WTC11 (cell line): ENCODE measurements at regions not wholly inside any gene's neighbourhood (a gene's known extent, or its start where the extent isn't known, plus 50 kb on each side); places are given as distances from the start of the nearest gene placed in this dataset.
A peak's percentile ranks its signal among the peaks of the same experiment; 100 is the strongest.

ENCODE experiments used
- ATAC-seq: fragments of 200-7000 bp; cut with Tn5 transposase; 2 replicates; pipeline ENCODE4 v1.10.0; 2021; ENCODE audit warnings: mild to moderate bottlenecking, moderate library complexity
- CTCF ChIA-PET: fragments of 300-600 bp; sonication (Branson Sonifier 250); formaldehyde crosslinking; loops from one replicate; lab custom pipeline; 2021; ENCODE audit warnings: antibody characterized with exemption; lab: Charles Lee
- POLR2A ChIA-PET: fragments of 350-600 bp; sonication (Branson Sonifier 250); formaldehyde crosslinking; loops from one replicate; lab custom pipeline; 2021; ENCODE audit warnings: antibody characterized with exemption; lab: Charles Lee
- DNase-seq: peaks from one replicate; pipeline ENCODE4 v3.0.0; 2021; ENCODE audit warnings: low spot score
- H3K27ac Mint-ChIP-seq: 2 replicates; pipeline ENCODE4 v1.8.0; 2021; ENCODE audit warnings: mixed read lengths
- H3K27me3 Mint-ChIP-seq: 2 replicates; pipeline ENCODE4 v1.8.0; 2021; ENCODE audit warnings: low read depth, mild to moderate bottlenecking, moderate library complexity, mixed read lengths
- H3K36me3 Mint-ChIP-seq: 2 replicates; pipeline ENCODE4 v1.8.0; 2021; ENCODE audit warnings: mixed read lengths
- H3K4me1 Mint-ChIP-seq: 2 replicates; pipeline ENCODE4 v1.8.0; 2022; ENCODE audit warnings: mixed read lengths
- H3K4me3 Mint-ChIP-seq: 2 replicates; pipeline ENCODE4 v1.8.0; 2021; ENCODE audit warnings: mild to moderate bottlenecking, moderate library complexity, mixed read lengths
- H3K9me3 Mint-ChIP-seq: 2 replicates; pipeline ENCODE4 v1.8.0; 2021; ENCODE audit warnings: mixed read lengths
- AR ChIP-seq: fragments of 250-450 bp; sonication (Bioruptor Pico); IDR thresholded peaks from 2 replicates; pipeline ENCODE4 v1.9.0; 2021; ENCODE audit warnings: mild to moderate bottlenecking
- CBFB ChIP-seq: sonication (generic); formaldehyde crosslinking; IDR thresholded peaks from 2 replicates; pipeline ENCODE4 v1.8.1; 2022; ENCODE audit warnings: mild to moderate bottlenecking, low read depth, missing genetic modification reagents
- ERG ChIP-seq: fragments of 250-450 bp; sonication (Bioruptor Pico); IDR thresholded peaks from 2 replicates; pipeline ENCODE4 v1.8.0; 2021; ENCODE audit warnings: mild to moderate bottlenecking
- FOXK1 ChIP-seq: sonication (generic); formaldehyde crosslinking; IDR thresholded peaks from 2 replicates; pipeline ENCODE4 v1.8.0; 2022; ENCODE audit warnings: mild to moderate bottlenecking, moderate library complexity, missing genetic modification reagents
- GABPB1 ChIP-seq: sonication (generic); formaldehyde crosslinking; IDR thresholded peaks from 2 replicates; pipeline ENCODE4 v1.8.1; 2023; ENCODE audit warnings: mild to moderate bottlenecking, missing genetic modification reagents
- HMGXB4 ChIP-seq: sonication (generic); formaldehyde crosslinking; IDR thresholded peaks from 2 replicates; pipeline ENCODE4 v1.8.1; 2023; ENCODE audit warnings: mild to moderate bottlenecking, moderate library complexity, missing genetic modification reagents
- IRF2 ChIP-seq: sonication (generic); formaldehyde crosslinking; IDR thresholded peaks from 2 replicates; pipeline ENCODE4 v1.8.0; 2022; ENCODE audit warnings: low read depth, missing genetic modification reagents, borderline replicate concordance
- MYBL2 ChIP-seq: sonication (generic); formaldehyde crosslinking; IDR thresholded peaks from 2 replicates; pipeline ENCODE4 v1.8.1; 2023; ENCODE audit warnings: mild to moderate bottlenecking, moderate library complexity, missing genetic modification reagents
- NR2C2 ChIP-seq: sonication (generic); formaldehyde crosslinking; IDR thresholded peaks from 2 replicates; pipeline ENCODE4 v1.8.0; 2022; ENCODE audit warnings: mild to moderate bottlenecking, missing genetic modification reagents
- NR3C1 ChIP-seq: sonication (generic); formaldehyde crosslinking; conservative IDR thresholded peaks from 2 replicates; pipeline ENCODE4 v1.8.1; 2023; ENCODE audit warnings: low read depth, mild to moderate bottlenecking, missing genetic modification reagents
- RORB ChIP-seq: fragments of 250-450 bp; sonication (Bioruptor Pico); IDR thresholded peaks from 2 replicates; pipeline ENCODE4 v1.9.0; 2021; ENCODE audit warnings: mild to moderate bottlenecking
- SMAD3 ChIP-seq: sonication (generic); formaldehyde crosslinking; IDR thresholded peaks from 2 replicates; pipeline ENCODE4 v1.8.0; 2022; ENCODE audit warnings: missing genetic modification reagents, mild to moderate bottlenecking, borderline replicate concordance
- TCF7 ChIP-seq: sonication (generic); formaldehyde crosslinking; IDR thresholded peaks from 2 replicates; pipeline ENCODE4 v1.8.0; 2022; ENCODE audit warnings: mild to moderate bottlenecking, low read depth, missing genetic modification reagents, moderate library complexity
- ZBTB43 ChIP-seq: sonication (generic); formaldehyde crosslinking; IDR thresholded peaks from 2 replicates; pipeline ENCODE4 v1.8.1; 2023; ENCODE audit warnings: mild to moderate bottlenecking, missing genetic modification reagents
- ZNF121 ChIP-seq: sonication (generic); formaldehyde crosslinking; IDR thresholded peaks from 2 replicates; pipeline ENCODE4 v1.8.0; 2023; ENCODE audit warnings: missing genetic modification reagents
- ZNF138 ChIP-seq: sonication (generic); formaldehyde crosslinking; conservative IDR thresholded peaks from 2 replicates; pipeline ENCODE4 v1.8.1; 2022; ENCODE audit warnings: mild to moderate bottlenecking, moderate library complexity, missing genetic modification reagents
- ZNF263 ChIP-seq: sonication (generic); formaldehyde crosslinking; IDR thresholded peaks from 2 replicates; pipeline ENCODE4 v1.8.1; 2022; ENCODE audit warnings: low read depth, mild to moderate bottlenecking, moderate library complexity, missing genetic modification reagents

- peaks cover 18% of the 10 kb centered on the region for H3K4me1 Mint-ChIP-seq
- no peak overlapping the region for H3K27ac Mint-ChIP-seq
- no peak overlapping the region for H3K4me3 Mint-ChIP-seq
- ChIA-PET CTCF (no interaction called here), POLR2A (no interaction called here)
- no peak for TF ChIP-seq RORB (CRISPR knock-in tag)
- TF ChIP-seq FOXK1 (CRISPR knock-in tag) = no peak
- TF ChIP-seq GABPB1 = no peak
- no peak for TF ChIP-seq HMGXB4 (CRISPR knock-in tag)
- no peak for TF ChIP-seq ZNF138 (CRISPR knock-in tag)
- TF ChIP-seq NR3C1 = no peak
- no peak for TF ChIP-seq SMAD3 (CRISPR knock-in tag)
- TF ChIP-seq ZNF121 (CRISPR knock-in tag) = no peak
- ATAC-seq (peak; percentile 55), DNase-seq (no peak)
- H3K9me3 Mint-ChIP-seq = peaks cover 27% of the 10 kb centered on the region
- H3K27me3 Mint-ChIP-seq = no peaks in the 10 kb centered on the region
- H3K36me3 Mint-ChIP-seq = peaks cover 10% of the 10 kb centered on the region; the same call in 1 of the 2 replicates
Measured at GRCh38 chr6:105886814-105887544, 199.2 kb upstream of the PRDM1 start.

GRCh38 chr6:105886066-105886813 lies 199.9 kb upstream of the PRDM1 start:
- H3K27me3 Mint-ChIP-seq = no peaks in the 10 kb centered on the region
- H3K4me1 Mint-ChIP-seq = peaks cover 18% of the 10 kb centered on the region
- H3K36me3 Mint-ChIP-seq = peaks cover 10% of the 10 kb centered on the region; the same call in 1 of the 2 replicates
- POLR2A ChIA-PET = no interaction called here
- CTCF ChIA-PET = no interaction called here
- ATAC-seq = no peak
- DNase-seq = no peak
- H3K9me3 Mint-ChIP-seq = peaks cover 24% of the 10 kb centered on the region
- H3K27ac Mint-ChIP-seq = no peak overlapping the region
- TF ChIP-seq ERG (CRISPR knock-in tag) (no peak), MYBL2 (no peak), TCF7 (no peak), CBFB (CRISPR knock-in tag) (no peak), IRF2 (CRISPR knock-in tag) (no peak), NR2C2 (CRISPR knock-in tag) (no peak), AR (CRISPR knock-in tag) (no peak), ZBTB43 (CRISPR knock-in tag) (no peak), ZNF263 (no peak)
- H3K4me3 Mint-ChIP-seq = no peak overlapping the region
